Epidermal melanocyte (primary cell): ENCODE measurements at regions not wholly inside any gene's neighbourhood (a gene's known extent, or its start where the extent isn't known, plus 50 kb on each side); places are given as distances from the start of the nearest gene placed in this dataset.
"Not testable (repeated sequence)": the region's sequence is repeated elsewhere in the genome, so short reads cannot be mapped to it uniquely, and the experiment has no call there.

Source experiments
- DNase-seq: peaks from one replicate; pipeline ENCODE4 v3.0.0; 2011; ENCODE audit warnings: low spot score; ENCODE audit not compliant: insufficient read length

- DNase-seq: no peak
Observed at GRCh38 chr10:52368725-52369124, 54.6 kb downstream of the DKK1 start.

DNA sequence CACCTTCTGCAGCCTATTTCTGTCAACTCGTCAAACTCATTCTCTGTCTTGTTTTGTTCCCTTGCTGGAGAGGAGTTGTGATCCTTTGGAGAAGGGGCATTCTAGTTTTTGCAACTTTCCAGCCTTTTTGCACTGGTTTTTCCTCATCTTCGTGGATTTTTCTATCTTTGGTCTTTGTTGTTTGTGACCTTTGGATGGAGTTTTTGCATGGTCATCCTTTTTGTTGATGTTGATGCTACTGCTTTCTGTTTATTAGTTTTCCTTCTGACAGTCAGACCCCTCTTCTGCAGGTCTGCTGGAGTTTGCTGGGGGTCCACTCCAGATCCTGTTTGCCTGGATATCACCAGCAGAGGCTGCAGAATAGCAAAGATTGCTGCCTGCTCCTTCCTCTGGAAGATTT is 60.1 kb downstream of the DKK1 start:
- not testable (repeated sequence) for DNase-seq

DNA sequence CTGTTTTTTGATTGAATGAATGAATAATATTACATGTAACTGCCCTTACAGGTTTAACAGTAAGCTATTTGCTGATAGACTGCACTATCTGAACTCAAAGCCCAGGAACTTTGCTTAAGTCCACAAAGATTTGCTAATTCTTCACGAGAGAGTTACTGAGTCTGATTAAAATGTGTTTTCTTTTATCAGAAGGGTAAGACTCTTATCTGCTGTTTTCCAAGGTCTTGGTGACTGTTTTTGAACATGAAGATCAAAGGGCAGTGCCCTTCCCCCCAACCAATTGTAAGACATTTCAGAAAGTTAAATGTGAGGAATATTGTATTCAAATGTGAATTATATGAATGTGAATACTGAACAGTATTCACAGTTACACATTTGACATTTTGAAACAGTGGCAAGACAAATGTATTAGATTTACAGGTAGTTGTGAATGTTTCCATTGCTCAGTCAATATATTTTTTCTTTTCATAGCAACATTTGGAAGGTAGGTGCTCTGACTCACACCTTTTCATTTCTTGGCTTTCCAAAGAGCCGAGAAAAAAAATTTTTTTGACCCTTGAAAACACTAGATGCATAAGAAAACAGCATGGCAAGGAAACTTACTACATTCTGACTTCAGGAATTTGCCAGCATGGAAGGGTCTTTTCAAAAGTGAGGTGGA is 62.7 kb downstream of the DKK1 start:
- no peak for DNase-seq

GRCh38 chr10:52378124-52378523 is 64.0 kb downstream of the DKK1 start:
- no peak for DNase-seq

- DNase-seq: no peak
Observed at GRCh38 chr10:52379287-52379686, 65.2 kb downstream of the DKK1 start.

DNA sequence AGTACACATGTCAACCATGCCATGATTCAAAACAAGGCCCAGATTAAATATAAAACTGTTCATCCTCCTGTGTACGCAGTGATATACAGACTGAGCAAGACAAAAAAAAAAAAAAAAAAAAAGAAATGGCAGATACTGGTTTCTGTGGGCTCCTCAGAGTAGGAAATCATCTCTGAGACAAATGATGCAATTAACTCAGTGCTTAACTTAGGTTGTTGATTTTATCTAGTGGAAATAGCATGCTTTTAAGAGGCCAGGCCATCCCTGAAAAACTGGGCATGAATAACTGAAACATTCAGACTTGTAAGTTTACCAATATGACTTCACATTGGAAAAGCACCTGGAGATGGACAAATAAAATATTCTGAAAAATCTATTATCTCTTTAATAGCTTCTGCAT is 69.0 kb downstream of the DKK1 start:
- DNase-seq: no peak

GRCh38 chr10:52387744-52388143 is 73.7 kb downstream of the DKK1 start:
- no peak for DNase-seq

GRCh38 chr10:52390388-52390787 is 76.3 kb downstream of the DKK1 start:
- DNase-seq: no peak

DNA sequence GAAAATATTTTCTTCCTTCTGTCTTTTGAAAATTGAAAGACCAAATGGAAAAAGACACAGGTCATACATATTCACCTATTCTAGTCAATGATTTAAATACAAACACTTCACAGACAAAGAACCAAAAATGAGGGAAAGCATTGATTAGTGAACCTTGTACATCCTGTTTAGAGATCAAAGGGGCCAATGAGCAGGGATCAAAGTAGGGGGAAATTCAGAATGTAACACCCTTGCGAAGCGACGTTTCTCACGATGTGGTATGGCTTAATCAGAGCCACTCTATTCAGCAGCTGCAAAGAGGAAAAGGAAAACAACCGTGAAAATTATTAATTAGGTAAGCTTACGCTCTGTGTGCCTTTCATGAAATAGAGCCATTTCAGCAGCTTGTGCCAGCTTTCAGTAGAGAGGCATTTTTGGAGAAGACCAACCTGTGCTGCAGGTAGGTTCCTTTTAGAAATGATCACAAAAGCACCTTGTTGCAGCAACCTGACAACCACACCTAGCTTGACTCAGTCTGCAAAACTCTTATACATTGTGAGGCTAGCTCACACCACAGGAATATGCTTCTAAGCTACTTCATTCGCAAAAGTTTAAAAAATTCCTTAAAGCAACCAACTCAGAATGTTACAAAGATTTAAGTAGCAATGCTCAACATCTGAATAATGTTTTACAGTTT is 78.0 kb downstream of the DKK1 start:
- no peak for DNase-seq

DNA sequence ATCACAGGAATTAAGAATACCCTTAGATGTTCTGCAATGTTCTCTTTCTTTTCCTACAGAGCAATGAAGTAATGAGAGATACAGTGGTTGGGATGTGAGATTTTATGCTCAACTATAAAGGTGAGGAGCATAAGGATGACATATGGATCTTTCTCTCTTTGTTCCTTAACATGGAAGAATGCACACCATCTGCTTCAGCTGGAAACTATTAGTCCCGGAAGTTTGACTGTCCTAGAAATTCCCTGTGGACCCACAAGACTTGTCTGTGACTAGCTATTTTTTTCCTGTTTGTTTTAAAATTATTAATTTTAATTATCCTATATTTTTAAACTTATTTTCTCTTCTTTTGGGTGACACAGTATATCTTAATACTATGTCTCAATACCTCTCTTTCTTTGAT is 80.2 kb downstream of the DKK1 start:
- no peak for DNase-seq

DNA sequence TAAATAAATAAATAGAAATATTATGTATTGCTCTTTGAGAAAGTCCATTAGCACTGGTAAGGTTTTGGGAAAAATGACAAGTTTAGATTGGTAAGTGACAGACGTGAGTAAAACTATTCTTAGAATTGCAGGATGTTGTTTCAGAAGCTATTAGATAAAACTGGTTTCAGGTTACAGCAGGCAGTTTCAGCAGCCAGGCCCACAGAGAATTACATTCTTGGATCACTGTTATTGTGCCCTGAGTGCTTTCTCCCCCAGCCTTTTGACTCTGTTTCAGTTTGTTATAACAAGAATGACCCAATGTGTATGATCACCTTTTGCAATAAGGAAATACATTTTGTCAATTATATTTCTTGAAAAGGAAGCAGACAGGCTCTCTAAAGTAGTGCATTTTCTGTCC is 86.5 kb downstream of the DKK1 start:
- no peak for DNase-seq

GRCh38 chr10:52403801-52404200 is 89.7 kb downstream of the DKK1 start:
- not testable (repeated sequence) for DNase-seq

DNA sequence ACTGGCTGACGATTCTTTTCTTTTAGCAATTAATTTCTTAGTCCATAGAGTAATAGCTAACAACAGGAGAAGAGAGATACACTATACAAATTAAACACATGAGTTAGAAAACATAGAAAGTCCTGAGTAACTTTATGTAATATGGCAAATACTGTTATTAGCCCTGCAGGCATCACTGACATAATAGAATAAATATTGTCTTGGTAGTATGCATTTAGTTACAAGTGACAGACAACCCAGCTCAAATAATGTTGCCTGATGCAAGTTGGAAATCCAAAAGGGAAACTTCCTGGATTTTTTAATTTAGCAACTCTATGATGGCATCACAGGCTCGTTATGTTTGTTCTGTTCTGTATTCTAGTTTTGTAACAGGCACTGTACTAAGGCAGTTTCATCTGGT is 95.1 kb downstream of the DKK1 start:
- no peak for DNase-seq

- DNase-seq: no peak
Observed at GRCh38 chr10:52409928-52410327, 95.8 kb downstream of the DKK1 start.

DNA sequence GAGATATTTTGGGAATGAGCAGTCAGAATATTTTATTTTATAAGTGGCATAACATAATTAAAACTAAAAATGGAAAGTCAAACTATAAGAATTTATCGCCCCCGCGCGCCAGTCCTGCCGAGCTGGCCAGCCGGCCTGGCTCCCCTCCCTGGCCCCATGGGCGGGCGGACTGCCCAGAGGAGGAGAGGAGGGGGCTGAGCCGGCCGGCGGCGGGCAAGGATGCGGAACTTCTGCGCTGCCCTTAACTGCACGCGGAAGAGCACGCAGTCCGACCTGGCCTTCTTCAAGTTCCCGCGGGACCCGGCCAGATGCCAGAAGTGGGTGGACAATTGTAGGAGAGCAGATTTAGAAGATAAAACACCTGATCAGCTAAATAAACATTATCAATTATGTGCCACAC is 96.8 kb downstream of the DKK1 start:
- DNase-seq: no peak

- no peak for DNase-seq
Observed at GRCh38 chr10:52419281-52419680, 105.2 kb downstream of the DKK1 start.

DNA sequence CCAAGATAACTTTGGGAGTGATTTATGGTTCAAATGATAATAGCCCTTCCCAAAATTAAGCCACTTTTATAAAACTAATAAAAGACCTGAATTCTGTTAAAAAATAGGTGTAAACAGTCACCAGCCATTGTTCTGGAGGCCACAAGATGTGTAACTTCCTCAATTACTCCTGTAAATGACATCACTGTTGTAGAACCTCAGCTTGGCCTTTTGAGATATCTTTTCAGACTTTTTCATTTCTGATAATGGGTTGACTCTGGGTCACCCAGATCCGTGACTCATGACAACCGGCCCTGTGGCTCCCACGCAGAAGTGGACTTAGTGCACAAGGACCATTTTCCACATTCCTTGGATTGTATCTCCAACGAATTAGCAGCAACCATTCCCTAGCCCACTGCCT is 106.6 kb downstream of the DKK1 start:
- DNase-seq: no peak

- no peak for DNase-seq
Observed at GRCh38 chr10:52423369-52423768, 109.3 kb downstream of the DKK1 start.

DNA sequence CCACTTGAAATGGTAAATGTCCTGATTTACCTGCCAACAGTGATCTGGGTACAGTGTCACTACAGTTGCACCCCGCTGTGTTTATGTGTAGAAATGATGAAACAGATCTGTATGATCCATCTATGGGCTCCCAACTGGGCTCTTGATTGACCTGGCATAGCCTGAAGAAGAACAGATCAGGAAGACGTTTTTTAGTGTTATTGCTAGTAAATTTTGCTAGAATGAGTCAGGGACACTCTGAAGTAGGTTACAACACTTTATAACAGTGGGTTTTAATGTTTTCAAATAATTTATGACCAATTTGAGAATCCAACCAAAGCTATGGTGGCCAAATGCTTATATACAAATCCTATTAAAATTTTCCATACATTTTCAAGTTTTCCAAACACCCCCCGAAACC is 110.3 kb downstream of the DKK1 start:
- DNase-seq: no peak

GRCh38 chr10:52434734-52435133 is 120.7 kb downstream of the DKK1 start:
- no peak for DNase-seq

GRCh38 chr10:52436664-52437063 is 122.6 kb downstream of the DKK1 start:
- no peak for DNase-seq

DNA sequence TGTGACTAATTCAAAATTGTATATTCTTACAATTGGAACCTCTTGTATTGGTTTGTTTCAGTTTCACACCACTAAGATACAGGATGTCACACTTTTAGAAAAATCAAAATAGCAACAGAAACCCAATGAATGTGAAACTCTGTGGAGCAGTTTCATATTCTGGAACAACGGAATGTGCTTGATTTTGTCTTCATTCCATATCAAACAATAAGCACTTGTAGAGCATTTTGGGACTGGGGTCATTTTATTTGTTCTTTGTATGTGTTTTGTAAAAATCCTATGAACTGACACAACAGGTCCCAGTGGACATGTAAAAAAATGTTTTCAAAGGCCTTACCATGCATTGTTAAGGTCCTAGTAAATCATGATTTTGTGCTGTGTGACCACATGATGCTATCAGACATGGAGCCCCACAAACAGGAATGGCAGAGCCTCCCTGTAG is 123.1 kb downstream of the DKK1 start:
- DNase-seq: no peak

DNA sequence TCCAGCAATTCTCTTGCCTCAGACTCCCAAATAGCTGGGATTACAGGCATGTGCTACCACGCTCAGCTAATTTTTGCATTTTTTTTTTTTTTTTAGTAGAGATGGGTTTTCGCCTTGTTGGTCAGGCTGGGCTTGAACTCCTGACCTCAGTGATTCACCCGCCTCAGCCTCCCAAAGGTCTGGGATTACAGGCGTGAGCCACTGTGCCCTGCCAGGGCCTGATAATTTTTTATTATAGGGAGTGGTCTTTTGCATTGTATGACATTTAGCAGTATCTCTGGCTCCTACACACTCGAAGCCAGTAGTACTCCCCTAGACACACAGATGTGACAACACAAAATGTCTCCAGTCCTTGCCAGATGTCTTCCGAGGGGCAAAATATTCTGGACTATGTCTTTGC is 124.0 kb downstream of the DKK1 start:
- DNase-seq: no peak
